EL (cell line): ENCODE measurements at regions not wholly inside any gene's neighbourhood (a gene's known extent, or its start where the extent isn't known, plus 50 kb on each side); places are given as distances from the start of the nearest gene placed in this dataset.
"Not testable (repeated sequence)": the region's sequence is repeated elsewhere in the genome, so short reads cannot be mapped to it uniquely, and the experiment has no call there.

Experiments used
- DNase-seq: peaks from one replicate; pipeline ENCODE4 v3.0.0-alpha.2; 2016

- no peak for DNase-seq
Observed at GRCh38 chr2:153299809-153300208, 178.8 kb downstream of the RPRM start.

GRCh38 chr2:153299217-153299616 is 179.3 kb downstream of the RPRM start:
- DNase-seq, result no peak

DNA sequence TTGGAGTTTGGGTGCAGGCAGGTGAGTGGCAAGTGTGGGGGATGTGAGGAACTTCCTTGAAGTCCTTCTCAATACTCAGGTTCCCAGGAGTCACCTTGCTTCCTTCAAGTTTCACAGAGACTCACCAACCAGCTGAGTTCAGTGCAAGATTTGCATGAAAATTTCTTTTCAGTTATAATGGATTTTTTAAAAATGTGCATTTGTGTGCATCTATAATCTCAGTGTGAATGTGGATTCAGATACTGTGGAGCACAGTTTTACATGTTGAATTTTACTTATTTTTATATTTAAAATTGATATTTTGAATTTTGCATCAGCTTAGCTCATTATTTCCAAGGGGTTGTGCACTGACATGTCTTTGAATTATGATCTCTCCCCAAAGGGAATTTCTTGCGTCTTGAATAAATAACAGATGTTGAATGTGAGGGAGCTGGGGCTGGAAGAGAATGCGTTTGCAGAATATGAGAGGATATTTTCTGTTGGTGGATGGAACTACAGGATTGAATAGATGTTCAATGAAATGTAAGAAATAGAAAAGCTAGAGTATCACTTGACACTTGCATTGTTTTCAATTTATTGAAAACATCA is 184.3 kb downstream of the RPRM start:
- DNase-seq, result no peak

- DNase-seq, result no peak
Observed at GRCh38 chr2:153291718-153292117, 186.8 kb downstream of the RPRM start.

DNA sequence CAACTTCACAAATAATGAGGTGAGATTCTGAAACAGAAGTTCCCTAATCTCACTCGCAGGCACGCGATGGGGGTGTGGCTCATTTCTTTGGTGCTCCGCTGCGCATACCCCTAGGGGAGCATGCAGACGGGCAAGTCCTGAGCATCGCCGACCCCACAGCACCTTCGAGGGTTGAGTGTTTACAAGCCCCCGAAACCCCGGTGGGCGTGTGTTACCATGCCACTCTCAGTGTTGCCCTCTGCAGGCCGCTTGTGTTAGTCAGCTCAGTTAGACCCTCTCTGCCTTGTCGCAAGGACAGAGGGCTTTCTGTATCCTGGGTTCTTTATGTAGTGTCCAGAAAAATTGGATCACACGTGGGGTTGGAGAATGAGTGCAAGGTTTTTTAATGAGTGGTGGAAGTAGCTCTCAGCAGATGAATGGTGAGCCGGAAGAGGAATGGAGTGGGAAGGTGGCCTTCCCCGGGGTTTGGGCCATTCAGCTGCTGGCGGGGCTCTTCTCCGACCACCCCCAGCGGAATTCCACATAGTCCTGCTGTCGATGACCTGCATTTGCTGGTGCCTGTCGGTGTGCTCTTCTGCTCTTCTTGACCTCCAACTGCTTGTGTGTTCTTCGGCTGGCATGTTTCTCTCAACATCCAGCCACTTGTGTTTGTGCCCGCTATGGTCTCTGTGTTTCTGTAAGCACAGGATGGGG is 191.3 kb downstream of the RPRM start:
- no peak for DNase-seq

DNA sequence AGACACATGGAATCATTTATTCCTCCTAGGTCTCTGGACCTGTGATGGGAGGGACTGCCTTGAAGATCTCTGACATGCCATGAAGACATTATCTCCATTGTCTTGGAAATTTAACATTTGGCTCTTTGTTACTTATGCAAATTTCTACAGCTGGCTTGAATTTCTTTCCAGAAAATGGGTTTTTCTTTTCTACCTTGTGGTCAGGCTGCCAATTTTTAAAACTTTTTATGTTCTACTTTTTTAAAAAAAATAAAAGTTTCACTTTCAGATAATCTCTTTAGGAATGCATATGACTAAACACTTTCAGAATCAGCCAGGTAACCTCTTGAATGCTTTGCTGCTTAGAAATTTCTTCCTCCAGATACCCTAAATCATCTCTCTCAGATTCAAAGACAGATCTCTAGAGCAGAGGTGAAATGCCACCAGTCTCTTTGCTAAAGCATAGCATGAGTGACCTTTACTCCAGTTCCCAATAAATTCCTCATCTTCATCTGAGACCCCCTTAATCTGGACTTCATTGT is 209.6 kb downstream of the RPRM start:
- no peak for DNase-seq

DNA sequence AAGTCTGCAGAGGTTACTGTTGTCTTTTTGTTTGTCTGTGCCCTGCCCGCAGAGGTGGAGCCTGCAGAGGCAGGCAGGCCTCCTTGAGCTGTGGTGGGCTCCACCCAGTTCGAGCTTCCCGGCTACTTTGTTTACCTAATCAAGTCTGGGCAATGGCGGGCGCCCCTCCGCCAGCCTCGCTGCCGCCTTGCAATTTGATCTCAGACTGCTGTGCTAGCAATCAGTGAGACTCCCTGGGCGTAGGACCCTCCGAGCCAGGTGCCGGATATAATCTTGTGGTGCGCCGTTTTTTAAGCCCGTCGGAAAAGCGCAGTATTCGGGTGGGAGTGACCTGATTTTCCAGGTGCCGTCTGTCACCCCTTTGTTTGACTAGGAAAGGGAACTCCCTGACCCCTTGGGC is 221.7 kb downstream of the RPRM start:
- DNase-seq, result not testable (repeated sequence)

DNA sequence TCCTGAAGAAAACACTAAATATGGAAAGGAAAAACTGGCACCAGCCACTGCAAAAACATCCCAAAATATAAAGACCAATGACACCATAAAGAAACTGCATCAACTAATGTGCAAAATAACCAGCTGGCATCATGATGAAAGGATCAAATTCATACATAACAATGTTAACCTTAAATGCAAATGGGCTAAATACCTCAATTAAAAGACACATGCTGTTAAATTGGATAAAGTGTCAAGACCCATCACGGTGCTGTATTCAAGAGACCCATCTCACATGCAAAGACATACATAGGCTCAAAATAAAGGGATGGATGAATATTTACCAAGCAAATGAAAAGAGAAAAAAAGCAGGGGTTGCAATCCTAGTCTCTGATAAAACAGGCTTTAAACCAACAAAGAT is 231.9 kb downstream of the RPRM start:
- not testable (repeated sequence) for DNase-seq

DNA sequence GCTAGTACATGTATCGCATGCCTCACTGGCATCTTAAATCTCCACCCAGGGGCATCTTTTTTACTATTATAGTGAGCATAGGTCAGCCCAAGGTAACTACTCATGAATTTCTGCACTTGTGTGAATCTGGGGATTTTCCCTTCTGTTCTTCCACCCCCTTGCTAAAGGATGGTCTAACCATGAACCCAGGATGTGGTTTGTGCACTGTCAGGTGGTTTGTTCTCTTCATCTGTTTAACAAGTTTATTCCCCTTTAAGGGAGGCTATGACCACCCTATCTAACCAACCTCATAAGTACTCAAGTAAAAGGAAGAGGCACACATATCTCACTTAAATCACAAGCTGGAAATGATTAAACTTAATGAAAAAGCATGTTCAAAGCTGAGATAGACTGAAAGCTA is 243.0 kb downstream of the RPRM start:
- DNase-seq, result no peak

- DNase-seq, result no peak
Observed at GRCh38 chr2:153232464-153232863, 246.1 kb downstream of the RPRM start.

GRCh38 chr2:153230977-153231376 is 247.6 kb downstream of the RPRM start:
- DNase-seq, result no peak

DNA sequence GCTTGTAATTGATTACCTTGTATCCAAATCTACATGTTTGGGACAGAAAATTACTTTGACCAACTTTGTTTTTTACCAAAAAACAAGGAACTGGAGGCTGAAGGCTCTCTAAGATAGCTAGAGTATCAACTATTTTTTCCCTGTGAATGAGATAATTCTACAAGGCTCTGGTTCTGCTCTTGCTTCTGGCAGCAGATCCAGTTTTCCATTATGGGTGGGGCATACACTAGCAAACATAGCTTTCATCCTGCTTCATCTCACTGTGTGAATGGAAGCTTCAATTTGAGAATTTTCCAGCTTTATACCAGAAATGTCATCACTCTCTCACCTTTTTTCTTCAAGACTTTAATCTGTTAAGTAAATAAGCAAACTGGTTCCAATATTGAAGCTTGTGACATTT is 249.7 kb downstream of the RPRM start:
- no peak for DNase-seq

- no peak for DNase-seq
Observed at GRCh38 chr2:153227981-153228380, 250.6 kb downstream of the RPRM start.

GRCh38 chr2:153222231-153223165 is 256.1 kb downstream of the RPRM start:
- no peak for DNase-seq

DNA sequence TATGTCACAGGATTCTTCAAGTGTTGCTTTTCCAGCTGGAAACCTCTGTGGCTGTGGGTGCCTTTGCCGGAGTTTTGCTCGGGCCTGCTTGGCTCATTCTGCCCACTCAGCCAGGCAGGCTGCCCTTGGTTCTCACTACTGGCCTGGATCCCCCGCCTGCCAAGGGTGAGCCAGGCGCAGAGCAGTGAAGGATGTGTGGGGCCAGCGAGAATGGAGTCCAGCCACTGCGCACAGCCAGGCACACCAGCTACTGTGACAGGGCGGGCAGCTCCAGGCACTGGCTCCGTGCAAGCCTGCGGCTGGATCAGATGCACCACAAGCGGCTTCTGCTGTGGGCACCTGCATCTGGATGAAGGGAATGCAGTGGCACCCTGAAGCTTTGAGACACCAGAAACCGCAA is 257.1 kb downstream of the RPRM start:
- DNase-seq, result no peak

GRCh38 chr2:153221087-153221486 is 257.5 kb downstream of the RPRM start:
- DNase-seq, result no peak

DNA sequence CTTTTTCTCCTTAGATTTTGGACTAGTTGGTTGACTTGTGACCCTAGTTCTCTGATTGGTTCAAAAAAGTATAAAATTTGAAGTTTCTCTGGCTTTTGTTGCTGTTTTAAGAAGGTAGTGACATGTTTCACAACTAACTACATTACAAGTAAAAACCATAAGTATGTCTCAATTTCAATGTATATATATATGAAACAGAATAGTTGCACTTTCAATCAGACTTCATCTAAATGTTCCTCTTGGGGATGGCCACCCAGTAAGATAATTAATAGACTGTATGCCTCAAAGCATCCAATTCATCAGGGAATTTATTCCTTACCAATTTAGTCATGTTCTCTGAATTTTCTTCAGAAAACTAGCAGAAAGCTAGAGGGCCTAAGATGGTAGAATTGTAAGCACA is 259.7 kb downstream of the RPRM start:
- DNase-seq, result no peak

GRCh38 chr2:153214337-153214736 is 264.2 kb downstream of the RPRM start:
- no peak for DNase-seq

DNA sequence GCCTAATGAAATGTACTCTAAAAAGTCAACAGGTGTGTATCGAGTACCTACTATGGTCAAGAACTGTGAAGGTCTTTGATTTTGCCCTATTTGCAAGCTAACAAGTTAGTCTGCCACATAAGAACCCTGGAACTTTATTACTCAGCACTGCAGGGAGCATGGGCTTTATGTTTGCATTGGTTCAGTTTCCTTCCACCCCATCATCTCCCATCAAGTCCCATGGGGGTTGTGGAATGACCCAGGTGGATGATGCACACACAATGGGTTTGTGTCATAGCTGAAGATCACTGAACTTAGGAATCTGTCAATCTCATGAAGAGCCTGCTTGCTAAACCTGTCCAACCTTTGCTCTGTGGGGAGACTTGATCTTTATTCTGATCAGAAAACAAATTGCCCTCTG is 265.5 kb downstream of the RPRM start:
- no peak for DNase-seq

- no peak for DNase-seq
Observed at GRCh38 chr2:153197402-153198386, 280.9 kb downstream of the RPRM start.

DNA sequence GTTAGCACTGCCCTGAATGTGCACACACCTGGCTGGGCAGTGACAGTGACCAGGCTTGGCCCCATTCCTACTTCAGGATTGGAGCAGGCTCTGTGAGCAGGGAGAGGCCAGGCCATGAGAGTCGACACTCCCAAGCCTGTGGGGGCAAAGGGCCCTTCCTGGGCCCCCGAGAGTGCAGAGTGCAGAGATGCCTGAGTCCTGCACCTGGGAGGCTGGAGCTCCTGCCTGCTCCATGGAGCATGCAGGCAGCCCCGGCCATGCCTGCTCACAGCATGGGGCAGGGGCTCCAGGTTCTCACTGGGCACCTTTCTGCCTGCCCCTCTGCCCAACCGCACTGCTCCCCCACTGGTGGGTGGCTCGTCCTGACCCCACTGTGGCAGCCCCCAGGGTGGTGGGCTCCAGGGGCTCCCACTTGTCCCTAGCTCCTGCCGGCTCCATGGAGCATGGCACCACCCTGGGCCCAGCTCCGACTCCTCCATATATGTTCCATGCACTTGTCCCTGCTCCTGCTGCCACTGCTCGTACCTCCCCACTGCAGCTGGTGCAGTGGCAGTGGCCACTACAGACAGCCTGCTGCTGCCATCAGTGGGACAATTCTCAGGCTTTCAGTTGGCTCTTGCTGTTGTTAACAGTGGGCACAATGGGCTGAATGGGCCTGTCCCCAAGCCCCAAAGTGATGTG is 282.0 kb downstream of the RPRM start:
- no peak for DNase-seq

DNA sequence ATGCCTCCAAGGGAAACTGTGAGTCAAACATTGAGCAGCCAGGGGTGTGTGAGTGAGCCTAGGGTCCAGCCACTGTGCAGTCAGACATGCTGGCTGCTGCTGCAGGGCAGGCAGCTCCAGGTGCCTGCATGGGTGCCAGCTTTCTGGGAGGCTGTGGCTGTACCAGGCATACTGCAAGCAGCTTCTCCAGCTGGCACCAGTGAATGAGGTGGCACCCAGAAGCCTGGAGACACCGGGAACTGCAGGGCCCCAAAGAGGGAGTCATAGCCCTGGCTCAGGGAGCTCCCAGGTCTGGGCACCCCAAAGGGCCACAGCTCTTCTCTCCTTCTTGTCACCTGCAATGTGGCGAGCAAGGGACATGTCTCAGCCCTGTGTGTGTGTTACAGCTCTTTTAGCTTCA is 283.2 kb downstream of the RPRM start:
- DNase-seq, result no peak
